Memory B cell (primary cell): ENCODE measurements at regions not wholly inside any gene's neighbourhood (a gene's known extent, or its start where the extent isn't known, plus 50 kb on each side); places are given as distances from the start of the nearest gene placed in this dataset.
"Not testable (repeated sequence)": the region's sequence is repeated elsewhere in the genome, so short reads cannot be mapped to it uniquely, and the experiment has no call there.

Experiments
- ATAC-seq: fragments of 150-1000 bp; cut with Tn5 transposase; 2 replicates; pipeline ENCODE4 v1.10.0; 2021; ENCODE audit warnings: low read depth, mild to moderate bottlenecking, moderate library complexity
- DNase-seq, 2 donors: peaks; one replicate each; pipeline ENCODE4 v3.0.0; 2022; ENCODE audit warnings: low spot score in 2 of 2
- H3K27ac Mint-ChIP-seq: one replicate; pipeline ENCODE4 v1.8.0; 2022; ENCODE audit warnings: mild to moderate bottlenecking, moderate library complexity, mixed read lengths
- H3K27me3 Mint-ChIP-seq: one replicate; pipeline ENCODE4 v1.8.0; 2022; ENCODE audit warnings: mixed read lengths
- H3K36me3 Mint-ChIP-seq: one replicate; pipeline ENCODE4 v1.8.0; 2022; ENCODE audit warnings: mild to moderate bottlenecking, mixed read lengths
- H3K4me1 Mint-ChIP-seq: one replicate; pipeline ENCODE4 v1.8.0; 2022; ENCODE audit warnings: mixed read lengths
- H3K4me3 Mint-ChIP-seq: one replicate; pipeline ENCODE4 v1.8.0; 2022; ENCODE audit warnings: mild to moderate bottlenecking, moderate library complexity, mixed read lengths
- H3K9me3 Mint-ChIP-seq: one replicate; pipeline ENCODE4 v1.8.0; 2022; ENCODE audit warnings: mixed read lengths

- H3K36me3 Mint-ChIP-seq, result no peaks in the 10 kb centered on the region
- H3K27me3 Mint-ChIP-seq, result peaks cover 7% of the 10 kb centered on the region
- no peak for DNase-seq
- H3K4me1 Mint-ChIP-seq, result no peaks in the 10 kb centered on the region
- H3K27ac Mint-ChIP-seq, result no peak overlapping the region
- H3K4me3 Mint-ChIP-seq, result no peak overlapping the region
- ATAC-seq, result no peak
- H3K9me3 Mint-ChIP-seq, result no peaks in the 10 kb centered on the region
Measured at GRCh38 chr2:191500884-191501560, 176.9 kb upstream of the NABP1 start.

GRCh38 chr2:191501561-191502168 lies 176.3 kb upstream of the NABP1 start:
- no peak overlapping the region for H3K4me3 Mint-ChIP-seq
- DNase-seq, result no peak
- H3K27me3 Mint-ChIP-seq, result peaks cover 6% of the 10 kb centered on the region

GRCh38 chr2:191506515-191506914 lies 171.4 kb upstream of the NABP1 start:
- H3K4me3 Mint-ChIP-seq, result no peak overlapping the region
- no peaks in the 10 kb centered on the region for H3K36me3 Mint-ChIP-seq
- ATAC-seq (no peak), DNase-seq (no peak)
- peaks cover 4% of the 10 kb centered on the region for H3K27me3 Mint-ChIP-seq
- no peaks in the 10 kb centered on the region for H3K4me1 Mint-ChIP-seq
- no peak overlapping the region for H3K27ac Mint-ChIP-seq
- peaks cover 6% of the 10 kb centered on the region for H3K9me3 Mint-ChIP-seq

More at GRCh38 chr2:191501561-191502168, 176.3 kb upstream of the NABP1 start:
- no peak for ATAC-seq
- Mint-ChIP-seq H3K36me3 (no peaks in the 10 kb centered on the region), H3K4me1 (no peaks in the 10 kb centered on the region), H3K27ac (no peak overlapping the region), H3K9me3 (no peaks in the 10 kb centered on the region)

- H3K9me3 Mint-ChIP-seq, H3K27ac Mint-ChIP-seq, DNase-seq, H3K4me3 Mint-ChIP-seq, H3K36me3 Mint-ChIP-seq, ATAC-seq, H3K4me1 Mint-ChIP-seq, H3K27me3 Mint-ChIP-seq: not testable (repeated sequence)
Measured at GRCh38 chr2:191507252-191507853, 170.6 kb upstream of the NABP1 start.

DNA sequence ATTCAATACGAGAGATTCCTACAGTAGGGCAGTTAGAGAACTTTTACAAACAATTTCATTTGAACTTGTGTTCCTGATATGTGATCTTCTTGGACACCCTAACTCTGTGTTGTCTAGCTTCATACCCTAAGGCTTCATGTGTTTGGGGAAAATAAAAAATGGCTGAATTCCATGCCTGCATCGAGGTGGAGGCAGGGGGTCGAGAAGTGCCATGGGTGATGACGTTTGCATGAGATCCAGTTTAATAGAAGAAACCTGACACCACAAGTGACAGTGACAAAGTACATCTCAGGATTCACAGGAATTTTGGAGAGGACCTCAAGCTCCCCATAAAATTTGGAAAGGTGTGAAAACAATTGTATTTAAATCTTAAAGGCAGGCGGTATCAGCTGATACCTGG lies 169.2 kb upstream of the NABP1 start:
- no peak overlapping the region for H3K27ac Mint-ChIP-seq
- no peaks in the 10 kb centered on the region for H3K4me1 Mint-ChIP-seq
- no peaks in the 10 kb centered on the region for H3K36me3 Mint-ChIP-seq
- no peak overlapping the region for H3K4me3 Mint-ChIP-seq
- no peak for ATAC-seq
- H3K27me3 Mint-ChIP-seq, result peaks cover 3% of the 10 kb centered on the region
- peaks cover 6% of the 10 kb centered on the region for H3K9me3 Mint-ChIP-seq
- DNase-seq, result no peak

DNA sequence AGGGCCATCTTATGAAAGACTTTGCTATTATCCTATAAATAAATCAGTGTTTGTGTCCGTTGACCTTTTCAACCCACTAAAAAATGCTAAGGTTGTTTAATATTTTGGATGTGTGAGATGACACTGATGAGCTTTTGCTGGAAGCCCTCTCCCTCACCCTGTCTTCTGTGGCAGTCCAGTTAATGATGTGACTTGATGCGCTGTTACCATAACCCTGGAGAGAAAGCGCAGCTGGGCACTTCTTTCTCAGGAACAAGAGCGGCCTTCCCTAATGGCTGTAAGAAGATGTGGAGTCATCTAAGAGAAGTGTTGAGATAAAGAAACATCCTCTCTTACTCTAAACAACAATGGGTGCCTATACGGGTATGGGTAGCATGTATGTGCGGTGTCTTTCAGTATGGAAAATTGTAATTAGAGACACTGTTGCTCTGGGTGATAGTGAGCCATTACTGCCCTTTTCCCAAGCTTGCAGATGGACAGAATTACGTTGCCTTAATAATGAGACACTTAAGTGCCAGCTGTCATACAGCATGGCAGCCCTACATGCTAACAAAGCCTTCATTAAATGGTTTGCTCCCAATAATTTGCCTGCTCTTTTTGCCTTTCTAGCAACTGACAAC lies 165.6 kb upstream of the NABP1 start:
- no peak overlapping the region for H3K27ac Mint-ChIP-seq
- H3K27me3 Mint-ChIP-seq, result peaks cover 1% of the 10 kb centered on the region
- no peak overlapping the region for H3K4me3 Mint-ChIP-seq
- no peak for ATAC-seq
- DNase-seq, result no peak
- no peaks in the 10 kb centered on the region for H3K4me1 Mint-ChIP-seq
- no peaks in the 10 kb centered on the region for H3K36me3 Mint-ChIP-seq
- H3K9me3 Mint-ChIP-seq, result peaks cover 4% of the 10 kb centered on the region

GRCh38 chr2:191512874-191513273 lies 165.1 kb upstream of the NABP1 start:
- H3K4me1 Mint-ChIP-seq, result peaks cover 3% of the 10 kb centered on the region
- ATAC-seq (no peak), DNase-seq (no peak)
- no peak overlapping the region for H3K27ac Mint-ChIP-seq
- no peaks in the 10 kb centered on the region for H3K36me3 Mint-ChIP-seq
- peaks cover 1% of the 10 kb centered on the region for H3K9me3 Mint-ChIP-seq
- no peak overlapping the region for H3K4me3 Mint-ChIP-seq
- H3K27me3 Mint-ChIP-seq, result peaks cover 4% of the 10 kb centered on the region

DNA sequence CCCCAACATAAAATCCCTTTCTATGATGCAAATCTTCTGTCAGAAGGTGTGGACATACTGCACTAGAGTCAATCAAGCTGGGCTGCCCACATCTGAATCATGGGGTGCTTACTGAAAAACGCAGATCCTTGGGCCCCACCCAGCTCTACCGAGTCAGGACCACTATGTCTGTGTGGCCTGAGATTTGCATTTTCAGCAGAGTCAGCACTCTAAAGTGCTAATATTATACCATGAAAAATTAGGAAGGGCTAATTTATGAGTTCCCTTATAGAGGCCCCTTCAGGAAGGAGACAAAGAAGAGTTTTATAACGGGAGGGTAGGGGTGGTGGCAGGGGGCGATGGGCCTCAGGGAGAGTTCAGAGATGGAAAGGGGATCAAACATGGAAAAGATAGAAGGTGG lies 163.3 kb upstream of the NABP1 start:
- H3K27ac Mint-ChIP-seq, result no peak overlapping the region
- no peak overlapping the region for H3K4me3 Mint-ChIP-seq
- peaks cover 1% of the 10 kb centered on the region for H3K36me3 Mint-ChIP-seq
- H3K27me3 Mint-ChIP-seq, result peaks cover 6% of the 10 kb centered on the region
- peaks cover 3% of the 10 kb centered on the region for H3K4me1 Mint-ChIP-seq
- no peak for DNase-seq
- no peaks in the 10 kb centered on the region for H3K9me3 Mint-ChIP-seq
- ATAC-seq, result no peak

DNA sequence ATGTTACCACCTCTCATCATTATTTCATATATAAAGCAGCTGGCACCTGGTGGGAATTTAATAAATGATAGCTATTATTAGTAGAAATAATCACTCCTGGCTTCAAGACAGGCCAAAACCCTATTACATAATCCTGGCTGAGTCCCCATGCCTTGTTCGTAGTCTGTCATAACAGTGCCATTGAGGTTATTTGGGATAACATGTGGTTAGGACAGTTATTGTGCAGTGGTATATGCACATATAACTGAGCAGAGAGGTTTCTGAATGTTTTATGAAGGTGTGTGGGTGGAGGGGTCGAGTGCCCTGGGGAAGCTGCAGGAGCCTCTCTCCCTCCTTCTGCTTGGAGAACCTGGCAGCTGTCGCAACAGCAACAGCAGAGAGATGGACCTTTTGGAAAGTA lies 162.4 kb upstream of the NABP1 start:
- ATAC-seq, result no peak
- no peaks in the 10 kb centered on the region for H3K9me3 Mint-ChIP-seq
- no peak overlapping the region for H3K4me3 Mint-ChIP-seq
- H3K27ac Mint-ChIP-seq, result no peak overlapping the region
- H3K27me3 Mint-ChIP-seq, result peaks cover 8% of the 10 kb centered on the region
- H3K36me3 Mint-ChIP-seq, result peaks cover 1% of the 10 kb centered on the region
- no peak for DNase-seq
- peaks cover 3% of the 10 kb centered on the region for H3K4me1 Mint-ChIP-seq

- H3K9me3 Mint-ChIP-seq, result no peaks in the 10 kb centered on the region
- H3K27ac Mint-ChIP-seq, result no peak overlapping the region
- DNase-seq (no peak), ATAC-seq (no peak)
- H3K4me1 Mint-ChIP-seq, result peaks cover 3% of the 10 kb centered on the region
- H3K4me3 Mint-ChIP-seq, result no peak overlapping the region
- H3K27me3 Mint-ChIP-seq, result peaks cover 8% of the 10 kb centered on the region
- H3K36me3 Mint-ChIP-seq, result peaks cover 1% of the 10 kb centered on the region
Measured at GRCh38 chr2:191516260-191516659, 161.7 kb upstream of the NABP1 start.

DNA sequence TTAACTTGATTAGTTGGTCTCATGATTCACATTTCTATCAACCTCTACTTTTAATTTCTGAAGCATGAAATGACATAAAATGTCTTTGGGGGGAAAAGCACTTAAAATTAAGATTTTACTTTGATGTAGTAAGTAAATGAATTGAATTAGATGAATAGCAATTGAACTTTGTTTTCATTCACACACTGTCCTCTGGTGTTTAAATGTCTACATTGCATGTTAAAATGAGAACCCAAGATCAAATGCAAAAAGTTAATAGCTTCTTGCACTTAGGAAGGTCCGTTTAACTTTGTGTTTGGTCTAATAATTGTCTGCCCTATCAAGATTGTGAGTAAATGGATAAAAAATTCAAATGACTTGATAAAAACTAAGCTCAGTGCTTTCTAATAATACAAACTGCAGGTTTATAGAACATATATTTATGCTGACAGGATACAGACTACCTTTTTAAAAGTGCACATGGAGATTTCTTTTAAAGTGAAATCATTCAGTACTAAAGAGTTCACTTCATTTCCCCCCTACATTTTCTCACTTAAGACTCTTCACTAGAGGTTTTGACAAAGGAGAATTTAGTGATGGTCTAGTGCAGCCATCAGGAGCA lies 156.2 kb upstream of the NABP1 start:
- ATAC-seq, result no peak
- Mint-ChIP-seq H3K4me1 (peaks cover 3% of the 10 kb centered on the region), H3K9me3 (no peaks in the 10 kb centered on the region), H3K27me3 (peaks cover 8% of the 10 kb centered on the region), H3K27ac (no peak overlapping the region), H3K4me3 (no peak overlapping the region), H3K36me3 (peaks cover 1% of the 10 kb centered on the region)
- DNase-seq, result peak in 1 of 2 donors; percentile 12

DNA sequence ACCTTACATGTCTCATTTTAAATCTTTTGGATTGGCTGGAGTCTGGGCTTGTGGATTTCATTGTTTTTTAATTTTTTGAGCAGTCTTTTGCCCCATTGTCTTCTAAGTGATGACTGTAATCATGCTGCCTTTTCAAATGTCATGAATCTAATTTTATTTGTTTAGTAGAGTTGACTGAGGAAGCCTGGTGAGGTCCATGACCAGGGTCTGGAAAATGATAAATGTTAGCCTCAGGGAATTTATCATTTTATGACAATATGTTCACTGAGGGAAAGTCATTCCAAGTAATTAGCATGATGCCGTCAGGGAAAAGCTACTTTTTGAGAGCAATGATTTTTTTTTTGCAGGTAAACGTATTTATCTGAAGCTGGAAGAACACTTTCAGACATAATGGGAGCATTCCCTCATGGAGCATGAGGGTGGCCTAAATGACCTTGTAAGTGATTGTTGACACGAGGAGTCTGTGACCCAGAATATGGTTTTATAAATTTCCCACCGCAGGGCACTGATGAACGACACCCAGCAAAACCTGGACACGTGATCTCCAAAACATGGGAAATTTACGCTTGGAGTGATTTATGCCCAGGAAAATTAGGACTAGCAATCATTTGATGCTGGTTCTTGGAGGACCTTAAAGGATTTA lies 155.3 kb upstream of the NABP1 start:
- Mint-ChIP-seq H3K9me3 (no peaks in the 10 kb centered on the region), H3K27me3 (peaks cover 6% of the 10 kb centered on the region), H3K27ac (no peak overlapping the region), H3K36me3 (peaks cover 1% of the 10 kb centered on the region), H3K4me1 (peaks cover 1% of the 10 kb centered on the region), H3K4me3 (no peak overlapping the region)
- no peak for DNase-seq
- ATAC-seq, result no peak

GRCh38 chr2:191526091-191526490 lies 151.8 kb upstream of the NABP1 start:
- no peaks in the 10 kb centered on the region for H3K4me1 Mint-ChIP-seq
- no peak for ATAC-seq
- no peaks in the 10 kb centered on the region for H3K9me3 Mint-ChIP-seq
- no peak overlapping the region for H3K27ac Mint-ChIP-seq
- no peaks in the 10 kb centered on the region for H3K27me3 Mint-ChIP-seq
- H3K4me3 Mint-ChIP-seq, result no peak overlapping the region
- DNase-seq, result no peak
- H3K36me3 Mint-ChIP-seq, result no peaks in the 10 kb centered on the region

DNA sequence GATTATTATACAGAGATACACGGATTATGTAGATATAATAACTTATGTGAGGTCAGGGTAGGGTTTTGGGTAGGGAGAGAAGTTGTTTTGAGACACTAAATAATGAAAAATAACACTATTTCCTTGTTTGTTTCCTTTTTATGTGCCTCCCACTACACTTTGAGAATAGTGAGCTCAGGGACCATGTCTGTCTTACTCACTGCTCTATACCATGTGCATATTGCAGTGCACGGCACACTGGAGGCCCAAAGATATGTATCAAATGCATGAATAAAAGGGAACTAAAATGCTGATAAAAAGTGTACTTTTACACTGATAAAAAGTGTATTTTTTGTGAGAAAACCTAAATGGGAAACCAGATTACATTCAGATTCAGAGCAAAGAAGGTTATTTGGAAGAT lies 151.4 kb upstream of the NABP1 start:
- Mint-ChIP-seq H3K9me3 (no peaks in the 10 kb centered on the region), H3K27me3 (peaks cover under 1% of the 10 kb centered on the region), H3K27ac (no peak overlapping the region), H3K36me3 (no peaks in the 10 kb centered on the region), H3K4me1 (no peaks in the 10 kb centered on the region), H3K4me3 (no peak overlapping the region)
- no peak for ATAC-seq
- DNase-seq, result no peak
